ENCODE measurements at regions not wholly inside any gene's neighbourhood (a gene's known extent, or its start where the extent isn't known, plus 50 kb on each side); places are given as distances from the start of the nearest gene placed in this dataset.

- no peak overlapping the region for H3K27ac ChIP-seq (ENCODE audit: extremely low read depth, low read depth, low read length)
- ChIA-PET CTCF (interaction anchor here (0.6 to 0.9 kb wide), 2 partner anchors 13 to 17 kb away, joined by 3 to 4 read pairs; no protein-coding TSS in a partner anchor), POLR2A (no interaction called here)
- H3K4me1 ChIP-seq (ENCODE audit: control insufficient read depth, insufficient read depth, low read length) = no peaks in the 10 kb centered on the region
- H3K9me3 ChIP-seq (ENCODE audit: control insufficient read depth, insufficient read depth, low read depth, low read length) = no peaks in the 10 kb centered on the region
- no peak overlapping the region for H3K4me3 ChIP-seq (ENCODE audit: low read depth, low read length)
- no peaks in the 10 kb centered on the region for H3K36me3 ChIP-seq (ENCODE audit: control insufficient read depth in 2 of 2, insufficient read depth in 1 of 2, low read length in 2 of 2)
- TF ChIP-seq ZNF274 (IDR thresholded peaks at IDR 0.05; ENCODE audit: low read length) (no peak), ZNF274 (tag by site-specific recombination; IDR thresholded peaks at IDR 0.05; ENCODE audit: borderline replicate concordance) (no peak), ZNF341 (tag by site-specific recombination; IDR thresholded peaks at IDR 0.05; ENCODE audit: low read depth) (no peak), ZNF549 (tag by site-specific recombination; IDR thresholded peaks at IDR 0.05) (no peak), ZNF157 (tag by site-specific recombination; IDR thresholded peaks at IDR 0.05) (no peak), ZNF701 (tag by site-specific recombination; IDR thresholded peaks at IDR 0.05) (no peak), YY2 (tag by site-specific recombination; IDR thresholded peaks at IDR 0.05) (no peak), ZNF600 (tag by site-specific recombination; IDR thresholded peaks at IDR 0.05) (no peak), ZNF362 (tag by site-specific recombination; IDR thresholded peaks at IDR 0.05) (no peak), ZNF202 (tag by site-specific recombination; IDR thresholded peaks at IDR 0.05; ENCODE audit: borderline replicate concordance) (no peak), ZXDB (tag by site-specific recombination; IDR thresholded peaks at IDR 0.05) (no peak), ZNF560 (tag by site-specific recombination; IDR thresholded peaks at IDR 0.05; ENCODE audit: borderline replicate concordance) (no peak)
- TF ChIP-seq, protein P1, sequence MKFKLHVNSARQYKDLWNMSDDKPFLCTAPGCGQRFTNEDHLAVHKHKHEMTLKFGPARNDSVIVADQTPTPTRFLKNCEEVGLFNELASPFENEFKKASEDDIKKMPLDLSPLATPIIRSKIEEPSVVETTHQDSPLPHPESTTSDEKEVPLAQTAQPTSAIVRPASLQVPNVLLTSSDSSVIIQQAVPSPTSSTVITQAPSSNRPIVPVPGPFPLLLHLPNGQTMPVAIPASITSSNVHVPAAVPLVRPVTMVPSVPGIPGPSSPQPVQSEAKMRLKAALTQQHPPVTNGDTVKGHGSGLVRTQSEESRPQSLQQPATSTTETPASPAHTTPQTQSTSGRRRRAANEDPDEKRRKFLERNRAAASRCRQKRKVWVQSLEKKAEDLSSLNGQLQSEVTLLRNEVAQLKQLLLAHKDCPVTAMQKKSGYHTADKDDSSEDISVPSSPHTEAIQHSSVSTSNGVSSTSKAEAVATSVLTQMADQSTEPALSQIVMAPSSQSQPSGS (tag by site-specific recombination; IDR thresholded peaks at IDR 0.05; ENCODE audit: low read depth) = no peak
- TF ChIP-seq, protein P2, sequence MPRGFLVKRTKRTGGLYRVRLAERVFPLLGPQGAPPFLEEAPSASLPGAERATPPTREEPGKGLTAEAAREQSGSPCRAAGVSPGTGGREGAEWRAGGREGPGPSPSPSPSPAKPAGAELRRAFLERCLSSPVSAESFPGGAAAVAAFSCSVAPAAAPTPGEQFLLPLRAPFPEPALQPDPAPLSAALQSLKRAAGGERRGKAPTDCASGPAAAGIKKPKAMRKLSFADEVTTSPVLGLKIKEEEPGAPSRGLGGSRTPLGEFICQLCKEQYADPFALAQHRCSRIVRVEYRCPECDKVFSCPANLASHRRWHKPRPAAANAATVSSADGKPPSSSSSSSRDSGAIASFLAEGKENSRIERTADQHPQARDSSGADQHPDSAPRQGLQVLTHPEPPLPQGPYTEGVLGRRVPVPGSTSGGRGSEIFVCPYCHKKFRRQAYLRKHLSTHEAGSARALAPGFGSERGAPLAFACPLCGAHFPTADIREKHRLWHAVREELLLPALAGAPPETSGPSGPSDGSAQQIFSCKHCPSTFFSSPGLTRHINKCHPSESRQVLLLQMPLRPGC (tag by site-specific recombination; IDR thresholded peaks at IDR 0.05) = no peak
Measured at GRCh38 chr4:119834906-119835612, 206.5 kb upstream of the PDE5A start.

DNA sequence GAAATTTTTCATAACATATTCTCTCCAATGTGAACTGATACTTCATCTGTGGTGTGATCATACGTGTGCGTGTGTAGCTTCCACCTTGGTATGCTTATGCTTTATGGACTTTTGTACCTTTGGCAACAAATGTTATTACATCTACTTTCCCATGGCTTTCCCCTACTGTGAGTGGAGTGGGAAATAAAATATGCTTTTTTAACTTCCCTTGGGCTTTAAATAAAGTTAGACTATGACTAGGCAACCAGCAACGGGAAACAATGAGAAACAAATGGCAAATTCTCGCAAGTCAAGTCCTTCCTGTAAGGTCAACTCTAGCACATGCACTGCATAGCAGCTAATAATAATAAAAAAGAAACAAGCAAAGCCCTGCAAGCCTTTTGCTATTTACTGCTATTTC is 205.0 kb upstream of the PDE5A start:
- ChIA-PET CTCF (no interaction called here), POLR2A (no interaction called here)
- no peaks in the 10 kb centered on the region for H3K4me1 ChIP-seq (ENCODE audit: control insufficient read depth, insufficient read depth, low read length)
- no peak for TF ChIP-seq ZNF211 (tag by site-specific recombination; IDR thresholded peaks at IDR 0.05; ENCODE audit: low read depth)
- TF ChIP-seq, protein P3, sequence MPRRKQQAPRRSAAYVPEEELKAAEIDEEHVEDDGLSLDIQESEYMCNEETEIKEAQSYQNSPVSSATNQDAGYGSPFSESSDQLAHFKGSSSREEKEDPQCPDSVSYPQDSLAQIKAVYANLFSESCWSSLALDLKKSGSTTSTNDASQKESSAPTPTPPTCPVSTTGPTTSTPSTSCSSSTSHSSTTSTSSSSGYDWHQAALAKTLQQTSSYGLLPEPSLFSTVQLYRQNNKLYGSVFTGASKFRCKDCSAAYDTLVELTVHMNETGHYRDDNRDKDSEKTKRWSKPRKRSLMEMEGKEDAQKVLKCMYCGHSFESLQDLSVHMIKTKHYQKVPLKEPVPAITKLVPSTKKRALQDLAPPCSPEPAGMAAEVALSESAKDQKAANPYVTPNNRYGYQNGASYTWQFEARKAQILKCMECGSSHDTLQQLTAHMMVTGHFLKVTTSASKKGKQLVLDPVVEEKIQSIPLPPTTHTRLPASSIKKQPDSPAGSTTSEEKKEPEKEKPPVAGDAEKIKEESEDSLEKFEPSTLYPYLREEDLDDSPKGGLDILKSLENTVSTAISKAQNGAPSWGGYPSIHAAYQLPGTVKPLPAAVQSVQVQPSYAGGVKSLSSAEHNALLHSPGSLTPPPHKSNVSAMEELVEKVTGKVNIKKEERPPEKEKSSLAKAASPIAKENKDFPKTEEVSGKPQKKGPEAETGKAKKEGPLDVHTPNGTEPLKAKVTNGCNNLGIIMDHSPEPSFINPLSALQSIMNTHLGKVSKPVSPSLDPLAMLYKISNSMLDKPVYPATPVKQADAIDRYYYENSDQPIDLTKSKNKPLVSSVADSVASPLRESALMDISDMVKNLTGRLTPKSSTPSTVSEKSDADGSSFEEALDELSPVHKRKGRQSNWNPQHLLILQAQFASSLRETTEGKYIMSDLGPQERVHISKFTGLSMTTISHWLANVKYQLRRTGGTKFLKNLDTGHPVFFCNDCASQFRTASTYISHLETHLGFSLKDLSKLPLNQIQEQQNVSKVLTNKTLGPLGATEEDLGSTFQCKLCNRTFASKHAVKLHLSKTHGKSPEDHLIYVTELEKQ (tag by site-specific recombination; IDR thresholded peaks at IDR 0.05; ENCODE audit: borderline replicate concordance) = no peak
- TF ChIP-seq, protein P4, sequence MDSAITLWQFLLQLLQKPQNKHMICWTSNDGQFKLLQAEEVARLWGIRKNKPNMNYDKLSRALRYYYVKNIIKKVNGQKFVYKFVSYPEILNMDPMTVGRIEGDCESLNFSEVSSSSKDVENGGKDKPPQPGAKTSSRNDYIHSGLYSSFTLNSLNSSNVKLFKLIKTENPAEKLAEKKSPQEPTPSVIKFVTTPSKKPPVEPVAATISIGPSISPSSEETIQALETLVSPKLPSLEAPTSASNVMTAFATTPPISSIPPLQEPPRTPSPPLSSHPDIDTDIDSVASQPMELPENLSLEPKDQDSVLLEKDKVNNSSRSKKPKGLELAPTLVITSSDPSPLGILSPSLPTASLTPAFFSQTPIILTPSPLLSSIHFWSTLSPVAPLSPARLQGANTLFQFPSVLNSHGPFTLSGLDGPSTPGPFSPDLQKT (IDR thresholded peaks at IDR 0.05; ENCODE audit: borderline replicate concordance, low read depth, low read length) = no peak
- no peak for TF ChIP-seq REPIN1 (tag by site-specific recombination; IDR thresholded peaks at IDR 0.05; ENCODE audit: low read depth)
- TF ChIP-seq ZNF184 (tag by site-specific recombination; IDR thresholded peaks at IDR 0.05) = no peak
- no peak for TF ChIP-seq ZNF621 (tag by site-specific recombination; IDR thresholded peaks at IDR 0.05)
- TF ChIP-seq, protein P5, sequence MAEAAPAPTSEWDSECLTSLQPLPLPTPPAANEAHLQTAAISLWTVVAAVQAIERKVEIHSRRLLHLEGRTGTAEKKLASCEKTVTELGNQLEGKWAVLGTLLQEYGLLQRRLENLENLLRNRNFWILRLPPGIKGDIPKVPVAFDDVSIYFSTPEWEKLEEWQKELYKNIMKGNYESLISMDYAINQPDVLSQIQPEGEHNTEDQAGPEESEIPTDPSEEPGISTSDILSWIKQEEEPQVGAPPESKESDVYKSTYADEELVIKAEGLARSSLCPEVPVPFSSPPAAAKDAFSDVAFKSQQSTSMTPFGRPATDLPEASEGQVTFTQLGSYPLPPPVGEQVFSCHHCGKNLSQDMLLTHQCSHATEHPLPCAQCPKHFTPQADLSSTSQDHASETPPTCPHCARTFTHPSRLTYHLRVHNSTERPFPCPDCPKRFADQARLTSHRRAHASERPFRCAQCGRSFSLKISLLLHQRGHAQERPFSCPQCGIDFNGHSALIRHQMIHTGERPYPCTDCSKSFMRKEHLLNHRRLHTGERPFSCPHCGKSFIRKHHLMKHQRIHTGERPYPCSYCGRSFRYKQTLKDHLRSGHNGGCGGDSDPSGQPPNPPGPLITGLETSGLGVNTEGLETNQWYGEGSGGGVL (tag by site-specific recombination; IDR thresholded peaks at IDR 0.05) = no peak
- TF ChIP-seq ZNF473 (tag by site-specific recombination; IDR thresholded peaks at IDR 0.05) = no peak
- TF ChIP-seq ZNF571 (tag by site-specific recombination; IDR thresholded peaks at IDR 0.05) = no peak
- TF ChIP-seq ZNF624 (tag by site-specific recombination; IDR thresholded peaks at IDR 0.05) = no peak
- TF ChIP-seq ZNF48 (tag by site-specific recombination; IDR thresholded peaks at IDR 0.05) = no peak

More for the DNA sequence above, 205.0 kb upstream of the PDE5A start:
- Histone ChIP-seq H3K9me3 (ENCODE audit: control insufficient read depth, insufficient read depth, low read depth, low read length) (no peaks in the 10 kb centered on the region), H3K27ac (ENCODE audit: extremely low read depth, low read depth, low read length) (no peak overlapping the region), H3K36me3 (ENCODE audit: control insufficient read depth in 2 of 2, insufficient read depth in 1 of 2, low read length in 2 of 2) (no peaks in the 10 kb centered on the region), H3K4me3 (ENCODE audit: low read depth, low read length) (no peak overlapping the region)

Measured in HEK293 (cell line).